ENCODE measurements at regions not wholly inside any gene's neighbourhood (a gene's known extent, or its start where the extent isn't known, plus 50 kb on each side); places are given as distances from the start of the nearest gene placed in this dataset.

DNA sequence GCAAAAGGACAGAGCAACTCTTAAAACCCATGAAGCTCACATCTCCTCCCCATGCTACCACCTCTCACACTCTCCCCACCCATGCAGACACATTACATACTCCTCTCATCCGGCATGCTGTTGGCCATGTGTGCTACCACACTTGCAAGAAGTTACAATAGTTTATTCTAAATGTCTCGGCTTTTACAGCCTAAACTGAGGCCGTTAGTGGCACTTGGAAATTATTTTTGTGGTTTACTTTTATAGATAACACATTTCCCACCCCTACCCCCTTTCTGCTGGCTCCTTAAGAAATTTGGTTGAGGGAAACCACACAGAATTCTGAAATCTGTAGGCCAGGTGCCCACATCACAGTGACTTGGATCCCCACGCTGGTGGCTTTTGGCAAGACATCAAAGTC is 141.1 kb upstream of the HHIP start:
- TF ChIP-seq, protein P1, sequence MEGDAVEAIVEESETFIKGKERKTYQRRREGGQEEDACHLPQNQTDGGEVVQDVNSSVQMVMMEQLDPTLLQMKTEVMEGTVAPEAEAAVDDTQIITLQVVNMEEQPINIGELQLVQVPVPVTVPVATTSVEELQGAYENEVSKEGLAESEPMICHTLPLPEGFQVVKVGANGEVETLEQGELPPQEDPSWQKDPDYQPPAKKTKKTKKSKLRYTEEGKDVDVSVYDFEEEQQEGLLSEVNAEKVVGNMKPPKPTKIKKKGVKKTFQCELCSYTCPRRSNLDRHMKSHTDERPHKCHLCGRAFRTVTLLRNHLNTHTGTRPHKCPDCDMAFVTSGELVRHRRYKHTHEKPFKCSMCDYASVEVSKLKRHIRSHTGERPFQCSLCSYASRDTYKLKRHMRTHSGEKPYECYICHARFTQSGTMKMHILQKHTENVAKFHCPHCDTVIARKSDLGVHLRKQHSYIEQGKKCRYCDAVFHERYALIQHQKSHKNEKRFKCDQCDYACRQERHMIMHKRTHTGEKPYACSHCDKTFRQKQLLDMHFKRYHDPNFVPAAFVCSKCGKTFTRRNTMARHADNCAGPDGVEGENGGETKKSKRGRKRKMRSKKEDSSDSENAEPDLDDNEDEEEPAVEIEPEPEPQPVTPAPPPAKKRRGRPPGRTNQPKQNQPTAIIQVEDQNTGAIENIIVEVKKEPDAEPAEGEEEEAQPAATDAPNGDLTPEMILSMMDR (conservative IDR thresholded peaks at IDR 0.05; ENCODE audit: low read depth, low read length), result no peak
- TF ChIP-seq EZH2 (IDR thresholded peaks at IDR 0.05; ENCODE audit: borderline replicate concordance, low read depth, low read length, poor library complexity, severe bottlenecking), result no peak
